Gastroesophageal sphincter (tissue), 4 donors: ENCODE measurements at regions not wholly inside any gene's neighbourhood (a gene's known extent, or its start where the extent isn't known, plus 50 kb on each side); places are given as distances from the start of the nearest gene placed in this dataset.

ENCODE experiments used
- ATAC-seq: fragments of 150-250 bp; one replicate; pipeline ENCODE4 v1.9.1; 2016; ENCODE audit warnings: mild to moderate bottlenecking, moderate library complexity
- H3K27ac ChIP-seq, 4 donors: fragments of 200-600 bp; sonication (generic) in 3 of 4; 1 replicate in 3 of 4; 2 replicates in 1 of 4; pipeline ENCODE4 v1.5.1; 2016 to 2019
- H3K27me3 ChIP-seq: fragments of 200-600 bp; sonication (generic); one replicate; pipeline ENCODE4 v1.5.1; 2019
- H3K36me3 ChIP-seq, 2 donors: fragments of 200-600 bp; sonication (generic); one replicate each; pipeline ENCODE4 v1.5.1; 2019; ENCODE audit warnings: control low read depth in 1 of 2
- H3K4me1 ChIP-seq, 3 donors: fragments of 200-600 bp; sonication (generic); 1 replicate in 2 of 3; 2 replicates in 1 of 3; pipeline ENCODE4 v1.5.1; 2016 to 2019; ENCODE audit warnings: control low read depth in 2 of 3
- H3K4me3 ChIP-seq, 2 donors: fragments of 200-600 bp; sonication (generic); one replicate each; pipeline ENCODE4 v1.5.1; 2019; ENCODE audit warnings: mild to moderate bottlenecking in 1 of 2, moderate library complexity in 1 of 2
- H3K9me3 ChIP-seq, 3 donors: fragments of 200-600 bp; sonication (generic); one replicate each; pipeline ENCODE4 v1.5.1; 2017 to 2019; ENCODE audit warnings: control low read depth in 2 of 3
- CTCF ChIP-seq, 4 experiments: fragments of 200-600 bp in 2 of 4; fragments of 450-650 bp in 2 of 4; sonication (generic) in 1 of 4; IDR thresholded peaks; one replicate each; pipeline ENCODE4 v1.5.1; 2017 to 2019; ENCODE audit warnings: antibody characterized with exemption in 4 of 4, mild to moderate bottlenecking in 2 of 4, moderate library complexity in 2 of 4
- EP300 ChIP-seq: sonication (generic); formaldehyde crosslinking; IDR thresholded peaks from one replicate; pipeline ENCODE4 v1.6.1; 2017; ENCODE audit warnings: antibody characterized with exemption, mild to moderate bottlenecking
- POLR2A ChIP-seq, 2 donors: fragments of 450-650 bp; IDR thresholded peaks; one replicate each; pipeline ENCODE4 v1.6.1; 2017; ENCODE audit warnings: antibody characterized with exemption in 2 of 2, mild to moderate bottlenecking in 2 of 2, moderate library complexity in 1 of 2
- POLR2AphosphoS5 ChIP-seq: sonication (generic); formaldehyde crosslinking; IDR thresholded peaks from one replicate; pipeline ENCODE4 v1.6.1; 2017; ENCODE audit warnings: antibody characterized with exemption
- WGBS, 2 donors: methylation state at CpG; one replicate each; pipeline ENCODE4 v1.1.5; 2018; ENCODE audit warnings: low coverage in 1 of 2; 5-methylcytosine and 5-hydroxymethylcytosine counted together

- H3K27me3 ChIP-seq, result no peaks in the 10 kb centered on the region
- TF ChIP-seq EP300 (no peak), CTCF (IDR thresholded peaks at IDR 0.05) (no peak), POLR2AphosphoS5 (no peak), POLR2A (IDR thresholded peaks at IDR 0.05) (no peak)
- no peak overlapping the region for H3K4me3 ChIP-seq
- ATAC-seq, result no peak
- peaks cover 0 to 12% (median 0%) of the 10 kb centered on the region in 3 donors for H3K4me1 ChIP-seq
- no peaks in the 10 kb centered on the region for H3K9me3 ChIP-seq
- H3K27ac ChIP-seq, result no peak overlapping the region
- no peaks in the 10 kb centered on the region for H3K36me3 ChIP-seq
- 79 to 100% methylated on average over 1 to 2 of the region's 2 CpGs for WGBS, 2 donors
Measured at GRCh38 chr9:108188482-108188881, 667.3 kb downstream of the ACTL7B start.

DNA sequence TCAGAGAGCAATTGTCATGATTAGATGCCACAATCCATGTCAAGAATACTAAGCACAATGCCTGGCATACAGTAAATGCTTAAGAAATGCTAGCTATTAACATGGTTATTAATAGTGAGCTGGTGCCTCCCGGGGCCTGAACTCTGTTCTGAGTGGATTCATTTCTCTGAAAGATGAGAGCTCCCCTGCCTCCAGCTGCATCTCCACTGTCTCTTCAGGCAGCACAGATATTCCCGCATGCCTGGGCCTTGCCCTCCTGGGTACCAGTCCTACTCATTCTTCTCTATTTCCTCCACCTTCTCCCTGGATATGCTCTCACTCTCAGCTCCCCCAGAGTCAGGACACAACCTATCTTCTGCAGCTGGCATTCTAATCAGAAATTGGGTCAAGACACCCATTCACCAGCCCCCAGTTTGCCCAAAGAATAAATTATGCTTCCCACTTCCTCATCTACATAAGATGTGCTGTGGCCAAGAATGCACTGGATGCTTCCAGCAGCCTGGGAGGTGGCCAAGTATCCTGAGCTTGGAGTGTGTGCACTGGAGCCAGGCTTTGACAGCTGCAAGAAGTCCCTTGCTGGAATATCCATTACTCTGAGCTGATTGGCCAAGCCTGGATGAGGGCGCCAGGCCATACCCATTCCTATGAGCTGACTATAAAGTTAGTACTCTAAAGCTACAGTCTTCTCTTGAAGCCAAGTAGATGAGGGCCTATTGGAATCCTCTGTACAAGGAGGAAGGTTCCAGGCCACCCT is 669.0 kb downstream of the ACTL7B start:
- WGBS, 2 donors, result 71 to 94% methylated on average over 2 of the region's 3 CpGs
- Histone ChIP-seq H3K27me3 (no peaks in the 10 kb centered on the region), H3K4me1 (peaks cover 0 to 12% (median 0%) of the 10 kb centered on the region in 3 donors), H3K9me3 (no peaks in the 10 kb centered on the region), H3K27ac (peak overlapping the region in 3 of 4 donors; percentile 17 to 45 (median 44)), H3K36me3 (no peaks in the 10 kb centered on the region), H3K4me3 (no peak overlapping the region)
- TF ChIP-seq POLR2A (IDR thresholded peaks at IDR 0.05) (no peak), POLR2AphosphoS5 (peak; percentile 42)
- peak; percentile 71 for ATAC-seq

DNA sequence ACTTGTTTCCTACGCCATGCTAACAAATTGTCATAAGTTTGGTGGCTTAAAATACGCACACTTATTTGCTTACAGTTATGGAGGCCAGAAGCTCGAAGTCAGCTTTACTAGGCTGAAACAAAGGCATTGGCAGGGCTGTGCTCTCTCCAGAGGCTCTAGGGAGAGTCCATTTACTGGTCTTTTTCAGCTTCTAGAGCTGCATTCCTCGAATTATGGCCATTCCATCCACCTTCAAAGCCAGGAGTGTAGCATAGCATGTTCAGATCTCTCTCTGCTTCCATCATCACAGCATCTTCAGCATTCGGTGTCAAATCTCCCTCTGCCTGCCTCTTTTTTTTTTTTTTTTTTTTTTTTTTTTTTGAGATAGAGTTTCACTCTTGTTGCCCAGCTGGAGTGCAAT is 670.2 kb downstream of the ACTL7B start:
- H3K4me1 ChIP-seq, result peaks cover 0 to 12% (median 0%) of the 10 kb centered on the region in 3 donors
- WGBS, 2 donors, result 89 to 90% methylated on average over 5 of the region's 5 CpGs
- TF ChIP-seq CTCF (IDR thresholded peaks at IDR 0.05) (no peak), POLR2A (IDR thresholded peaks at IDR 0.05) (no peak), EP300 (no peak), POLR2AphosphoS5 (no peak)
- no peaks in the 10 kb centered on the region for H3K27me3 ChIP-seq
- no peak overlapping the region for H3K27ac ChIP-seq
- no peak overlapping the region for H3K4me3 ChIP-seq
- no peaks in the 10 kb centered on the region for H3K9me3 ChIP-seq
- ATAC-seq, result no peak
- no peaks in the 10 kb centered on the region for H3K36me3 ChIP-seq

- H3K36me3 ChIP-seq, result no peaks in the 10 kb centered on the region
- ATAC-seq, result peak; percentile 42
- no peak for TF ChIP-seq CTCF (IDR thresholded peaks at IDR 0.05)
- no peak for TF ChIP-seq POLR2A (IDR thresholded peaks at IDR 0.05)
- TF ChIP-seq POLR2AphosphoS5, result no peak
- no peak for TF ChIP-seq EP300
- H3K27me3 ChIP-seq, result no peaks in the 10 kb centered on the region
- H3K4me3 ChIP-seq, result no peak overlapping the region
- H3K27ac ChIP-seq, result no peak overlapping the region
- WGBS, 2 donors, result no CpG with 5 or more reads among the region's 3 CpGs
- H3K4me1 ChIP-seq, result peaks cover 0 to 12% (median 0%) of the 10 kb centered on the region in 3 donors
- H3K9me3 ChIP-seq, result no peaks in the 10 kb centered on the region
Measured at GRCh38 chr9:108184941-108185340, 670.8 kb downstream of the ACTL7B start.

DNA sequence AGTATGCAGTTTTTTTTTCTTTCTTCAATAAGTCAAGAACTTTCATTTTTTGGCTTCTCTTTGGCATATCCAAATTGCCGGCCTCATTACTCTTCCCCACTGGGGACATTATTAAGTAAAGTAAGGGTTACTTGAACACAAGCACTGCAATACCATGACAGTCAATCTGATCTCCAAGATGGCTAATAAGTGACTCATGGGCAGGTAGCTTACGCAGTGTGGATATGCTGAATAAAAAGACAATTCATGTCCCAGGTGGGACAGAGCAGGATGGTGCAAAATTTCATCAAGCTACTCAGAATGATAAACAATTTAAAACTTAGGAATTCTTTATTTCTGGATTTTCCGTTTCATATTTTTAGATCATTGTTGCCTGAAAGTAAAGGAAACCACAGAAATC is 671.8 kb downstream of the ACTL7B start:
- H3K36me3 ChIP-seq, result no peaks in the 10 kb centered on the region
- peaks cover 0 to 12% (median 0%) of the 10 kb centered on the region in 3 donors for H3K4me1 ChIP-seq
- no peak overlapping the region for H3K27ac ChIP-seq
- ATAC-seq, result no peak
- no peak overlapping the region for H3K4me3 ChIP-seq
- H3K27me3 ChIP-seq, result no peaks in the 10 kb centered on the region
- 91 to 95% methylated on average over 1 to 3 of the region's 3 CpGs for WGBS, 2 donors
- H3K9me3 ChIP-seq, result no peaks in the 10 kb centered on the region
- TF ChIP-seq POLR2AphosphoS5 (no peak), POLR2A (IDR thresholded peaks at IDR 0.05) (no peak), EP300 (no peak), CTCF (IDR thresholded peaks at IDR 0.05) (no peak)
